ENCODE measurements at regions not wholly inside any gene's neighbourhood (a gene's known extent, or its start where the extent isn't known, plus 50 kb on each side); places are given as distances from the start of the nearest gene placed in this dataset.

DNA sequence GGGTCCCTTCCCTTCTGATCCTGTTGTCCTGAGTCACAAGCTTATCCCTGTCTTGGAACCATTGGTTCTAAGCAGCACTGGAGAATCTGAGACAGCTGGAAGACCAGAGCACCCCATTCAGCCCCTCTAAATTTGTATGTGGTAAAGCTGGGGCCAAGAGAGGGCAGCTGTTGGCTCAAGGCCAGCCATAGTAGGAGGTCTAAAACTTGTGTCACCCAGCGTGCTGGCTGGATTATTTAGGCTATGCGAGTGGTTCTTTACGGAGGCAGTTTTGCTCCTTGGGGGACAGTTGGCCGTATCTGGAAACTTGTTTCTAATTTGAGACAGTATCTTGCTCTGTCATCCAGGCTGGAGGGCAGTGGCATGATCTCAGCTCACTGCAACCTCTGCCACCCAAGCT, 69.6 kb upstream of the GSE1 start:
- TF ChIP-seq, protein P1, sequence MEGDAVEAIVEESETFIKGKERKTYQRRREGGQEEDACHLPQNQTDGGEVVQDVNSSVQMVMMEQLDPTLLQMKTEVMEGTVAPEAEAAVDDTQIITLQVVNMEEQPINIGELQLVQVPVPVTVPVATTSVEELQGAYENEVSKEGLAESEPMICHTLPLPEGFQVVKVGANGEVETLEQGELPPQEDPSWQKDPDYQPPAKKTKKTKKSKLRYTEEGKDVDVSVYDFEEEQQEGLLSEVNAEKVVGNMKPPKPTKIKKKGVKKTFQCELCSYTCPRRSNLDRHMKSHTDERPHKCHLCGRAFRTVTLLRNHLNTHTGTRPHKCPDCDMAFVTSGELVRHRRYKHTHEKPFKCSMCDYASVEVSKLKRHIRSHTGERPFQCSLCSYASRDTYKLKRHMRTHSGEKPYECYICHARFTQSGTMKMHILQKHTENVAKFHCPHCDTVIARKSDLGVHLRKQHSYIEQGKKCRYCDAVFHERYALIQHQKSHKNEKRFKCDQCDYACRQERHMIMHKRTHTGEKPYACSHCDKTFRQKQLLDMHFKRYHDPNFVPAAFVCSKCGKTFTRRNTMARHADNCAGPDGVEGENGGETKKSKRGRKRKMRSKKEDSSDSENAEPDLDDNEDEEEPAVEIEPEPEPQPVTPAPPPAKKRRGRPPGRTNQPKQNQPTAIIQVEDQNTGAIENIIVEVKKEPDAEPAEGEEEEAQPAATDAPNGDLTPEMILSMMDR (IDR thresholded peaks at IDR 0.05; ENCODE audit: insufficient read depth, low read depth, low read length) = no peak
- TF ChIP-seq EZH2 (IDR thresholded peaks at IDR 0.05; ENCODE audit: insufficient read depth, low read length) = no peak
